ENCODE measurements at regions not wholly inside any gene's neighbourhood (a gene's known extent, or its start where the extent isn't known, plus 50 kb on each side); places are given as distances from the start of the nearest gene placed in this dataset.

GRCh38 chr12:124502379-124502778 lies 65.0 kb downstream of the NCOR2 start:
- no peak overlapping the region for H3K4me3 ChIP-seq (ENCODE audit: low read length)
- no peak for DNase-seq (ENCODE audit: low read depth)
- no peak for TF ChIP-seq CTCF (IDR thresholded peaks at IDR 0.05; ENCODE audit: insufficient read depth, low read depth, low read length, missing control alignments)

DNA sequence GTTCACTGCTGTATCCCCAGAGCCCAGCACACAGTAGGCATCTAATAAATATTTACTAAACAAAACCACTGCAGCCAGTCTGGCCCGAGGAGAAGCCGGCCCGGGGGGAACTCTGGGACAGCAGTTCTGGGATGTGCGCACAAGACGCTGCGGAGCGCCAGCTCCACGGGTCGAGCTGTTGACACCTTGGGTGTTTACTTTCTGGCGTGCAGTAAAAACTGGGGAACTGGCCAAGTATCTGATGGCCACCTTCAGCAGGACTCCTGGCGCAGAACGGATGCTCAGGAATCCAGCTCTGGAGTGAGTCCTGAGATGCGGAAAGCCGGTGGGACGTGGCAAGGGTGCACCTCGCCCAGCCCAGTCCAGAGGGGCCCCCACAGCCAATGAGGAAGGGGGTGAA lies 65.6 kb downstream of the NCOR2 start:
- no peak for DNase-seq (ENCODE audit: low read depth)
- TF ChIP-seq CTCF (IDR thresholded peaks at IDR 0.05; ENCODE audit: insufficient read depth, low read depth, low read length, missing control alignments) = no peak
- no peak overlapping the region for H3K4me3 ChIP-seq (ENCODE audit: low read length)

DNA sequence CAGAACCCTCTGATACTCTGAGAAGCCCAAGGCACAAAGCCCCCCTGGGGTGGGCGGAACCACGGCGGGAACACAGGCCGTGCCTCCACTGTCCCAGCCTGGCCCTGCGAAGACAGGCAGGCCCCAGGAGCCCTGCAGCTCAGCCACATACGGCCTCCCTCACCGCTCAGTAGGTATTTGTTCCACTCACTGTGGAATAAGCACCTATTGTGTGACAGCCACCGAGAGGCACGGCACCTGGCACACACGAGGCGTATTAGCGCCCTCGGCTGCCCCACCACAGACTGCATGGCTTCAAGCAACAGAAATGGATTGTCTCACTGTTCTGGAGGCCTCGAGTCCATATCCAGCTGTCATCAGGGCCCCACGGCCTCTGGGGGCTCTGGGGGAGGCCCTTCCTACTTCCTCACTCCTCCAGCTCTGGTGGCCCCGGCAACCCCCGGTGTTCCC lies 66.3 kb downstream of the NCOR2 start:
- DNase-seq (ENCODE audit: low read depth) = no peak
- H3K4me3 ChIP-seq (ENCODE audit: low read length) = no peak overlapping the region
- TF ChIP-seq CTCF (IDR thresholded peaks at IDR 0.05; ENCODE audit: insufficient read depth, low read depth, low read length, missing control alignments) = no peak

- DNase-seq (ENCODE audit: low read depth) = no peak
- no peak overlapping the region for H3K4me3 ChIP-seq (ENCODE audit: low read length)
- no peak for TF ChIP-seq CTCF (IDR thresholded peaks at IDR 0.05; ENCODE audit: insufficient read depth, low read depth, low read length, missing control alignments)
These were observed 67.5 kb downstream of the NCOR2 start for GRCh38 chr12:124499898-124500244.

- no peak for DNase-seq (ENCODE audit: low read depth)
- H3K4me3 ChIP-seq (ENCODE audit: low read length) = no peak overlapping the region
- TF ChIP-seq CTCF (IDR thresholded peaks at IDR 0.05; ENCODE audit: insufficient read depth, low read depth, low read length, missing control alignments) = no peak
These were observed 68.1 kb downstream of the NCOR2 start for GRCh38 chr12:124499190-124499753.

DNA sequence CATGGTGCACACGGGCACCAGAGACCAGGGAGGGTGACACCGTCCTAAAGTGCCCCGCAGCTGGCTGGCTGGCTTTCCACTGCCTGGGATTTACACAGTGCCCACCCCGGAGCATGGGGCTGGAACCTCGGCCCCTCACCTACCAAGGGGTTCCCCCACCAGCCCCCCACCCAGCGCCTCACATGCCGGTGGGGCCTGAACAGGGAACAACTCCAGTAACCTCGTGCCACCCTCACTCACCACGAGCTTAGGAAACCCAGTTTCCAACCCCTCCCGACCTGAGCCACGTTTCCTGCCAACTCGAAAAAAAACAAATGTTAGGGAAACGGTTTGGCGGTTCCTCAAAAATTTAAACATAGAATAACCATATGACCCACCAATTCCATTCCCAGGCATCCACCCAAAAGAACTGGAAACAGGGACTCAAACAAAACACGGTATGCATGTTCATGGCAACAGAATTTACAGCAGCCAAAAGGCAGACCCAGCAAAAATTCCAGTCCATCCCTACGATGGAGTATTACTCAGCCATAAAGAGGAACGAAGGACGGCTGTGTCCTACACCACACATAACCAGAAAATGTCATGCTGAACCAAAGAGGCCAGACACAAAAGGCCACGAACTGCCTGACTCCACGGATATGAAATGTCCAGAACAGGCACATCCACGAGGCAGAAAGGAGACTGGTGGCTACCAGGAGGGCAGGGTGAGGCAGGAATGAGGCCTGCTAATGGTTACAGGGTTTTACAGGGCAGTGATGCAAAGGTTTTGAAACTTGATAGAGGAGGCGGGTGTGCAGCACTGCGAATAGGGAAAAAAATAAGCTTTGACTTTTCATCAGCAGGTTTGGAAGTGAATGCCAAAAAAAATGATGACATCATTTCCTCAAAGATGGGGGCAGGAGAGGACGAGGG lies 68.9 kb downstream of the NCOR2 start:
- H3K4me3 ChIP-seq (ENCODE audit: low read length) = no peak overlapping the region
- DNase-seq (ENCODE audit: low read depth) = no peak
- TF ChIP-seq CTCF (IDR thresholded peaks at IDR 0.05; ENCODE audit: insufficient read depth, low read depth, low read length, missing control alignments) = no peak

Measured in epithelial cell of esophagus (primary cell).